ENCODE measurements at regions not wholly inside any gene's neighbourhood (a gene's known extent, or its start where the extent isn't known, plus 50 kb on each side); places are given as distances from the start of the nearest gene placed in this dataset.

GRCh38 chr4:30461218-30461617, 259.0 kb upstream of the PCDH7 start:
- TF ChIP-seq EZH2 (IDR thresholded peaks at IDR 0.05; ENCODE audit: insufficient read depth, poor library complexity, severe bottlenecking) (no peak), EZH2phosphoT487 (IDR thresholded peaks at IDR 0.05; ENCODE audit: insufficient read depth, low read depth) (no peak)
